Gastrocnemius medialis (tissue), 4 donors: ENCODE measurements at regions not wholly inside any gene's neighbourhood (a gene's known extent, or its start where the extent isn't known, plus 50 kb on each side); places are given as distances from the start of the nearest gene placed in this dataset.
"Not testable (repeated sequence)": the region's sequence is repeated elsewhere in the genome, so short reads cannot be mapped to it uniquely, and the experiment has no call there.

Experiments
- ATAC-seq, 2 donors: fragments of 150-250 bp; one replicate each; pipeline ENCODE4 v1.9.1; 2016
- DNase-seq, 2 donors: peaks; one replicate each; pipeline ENCODE4 v3.0.0-alpha.2; 2019
- H3K27ac ChIP-seq, 4 donors: fragments of 200-600 bp; sonication (generic); 1 replicate in 1 of 4; 2 replicates in 3 of 4; pipeline ENCODE4 v1.5.1; 2016 to 2018; ENCODE audit warnings: mild to moderate bottlenecking in 2 of 4, moderate library complexity in 1 of 4
- H3K27me3 ChIP-seq, 3 donors: fragments of 200-600 bp; sonication (generic) in 2 of 3; 1 replicate in 1 of 3; 2 replicates in 2 of 3; pipeline versions ENCODE4 v1.5.1 to v1.6.0; 2016 to 2019; ENCODE audit warnings: mild to moderate bottlenecking in 1 of 3, moderate library complexity in 1 of 3
- H3K36me3 ChIP-seq, 2 donors: fragments of 200-600 bp; sonication (generic) in 1 of 2; one replicate each; pipeline ENCODE4 v1.5.1; 2017 to 2018
- H3K4me1 ChIP-seq, 2 donors: fragments of 200-600 bp; sonication (generic) in 1 of 2; one replicate each; pipeline ENCODE4 v1.5.1; 2016 to 2017; ENCODE audit warnings: mild to moderate bottlenecking in 2 of 2
- H3K4me3 ChIP-seq, 4 donors: fragments of 200-600 bp; sonication (generic) in 3 of 4; 1 replicate in 1 of 4; 2 replicates in 3 of 4; pipeline ENCODE4 v1.5.1; 2016 to 2019; ENCODE audit warnings: mild to moderate bottlenecking in 2 of 4
- H3K9me3 ChIP-seq, 3 donors: fragments of 200-600 bp; sonication (generic) in 2 of 3; 1 replicate in 1 of 3; 2 replicates in 2 of 3; pipeline ENCODE4 v1.5.1; 2016 to 2019
- POLR2A ChIP-seq, 2 donors: fragments of 450-650 bp; IDR thresholded peaks; one replicate each; pipeline ENCODE4 v1.6.1; 2017; ENCODE audit warnings: antibody characterized with exemption in 2 of 2, mild to moderate bottlenecking in 2 of 2, moderate library complexity in 2 of 2
- in situ Hi-C, 4 donors: fragments of 200-750 bp; cut with MboI; loops; one replicate each; pipeline versions ENCODE4 v1.15.0 to v1.8.0; 2017; ENCODE audit warnings: low sequenced_read_pairs in 4 of 4
- intact Hi-C: fragments of 100-400 bp; cut with DNase I; formaldehyde crosslinking; loops from one replicate; pipeline ENCODE4 v1.15.1; 2023; ENCODE audit warnings: low total_unique reads
- TF ChIP-seq, protein P1 (sequence below), 5 experiments: fragments of 450-650 bp in 3 of 5; fragments of 200-600 bp in 2 of 5; sonication (generic) in 2 of 5; IDR thresholded peaks in 4 of 5; conservative IDR thresholded peaks in 1 of 5; 1 replicate in 4 of 5; 2 replicates in 1 of 5; pipeline ENCODE4 v1.5.1; 2016 to 2019; ENCODE audit warnings: antibody characterized with exemption in 5 of 5, mild to moderate bottlenecking in 3 of 5, moderate library complexity in 3 of 5

DNA sequence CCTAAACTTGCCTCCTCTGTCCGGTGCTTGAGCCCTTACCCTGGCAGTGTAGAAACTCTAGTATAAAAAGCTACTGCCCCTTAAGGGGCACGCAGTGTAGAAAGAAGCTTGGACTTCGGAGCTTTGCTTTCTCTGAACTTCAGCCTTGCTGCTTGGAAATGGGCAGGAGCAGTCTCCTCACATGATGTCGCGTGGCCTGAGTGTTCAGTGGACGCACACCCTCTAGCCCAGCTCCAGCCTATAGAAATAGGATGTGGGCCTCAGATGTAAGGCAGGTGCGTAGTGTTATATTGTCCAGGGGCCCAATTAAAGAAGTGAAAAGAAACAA is 98.2 kb upstream of the PCBD1 start:
- in situ Hi-C loops: no loop called here
- DNase-seq (no peak), ATAC-seq (no peak)
- Histone ChIP-seq H3K9me3 (no peaks in the 10 kb centered on the region), H3K4me1 (peaks cover 0 to 6% of the 10 kb centered on the region in 2 donors), H3K4me3 (no peak overlapping the region), H3K36me3 (no peaks in the 10 kb centered on the region), H3K27me3 (no peaks in the 10 kb centered on the region), H3K27ac (no peak overlapping the region)
- intact Hi-C loops: no loop called here
- no peak for TF ChIP-seq POLR2A (IDR thresholded peaks at IDR 0.05)
- TF ChIP-seq, protein P1, sequence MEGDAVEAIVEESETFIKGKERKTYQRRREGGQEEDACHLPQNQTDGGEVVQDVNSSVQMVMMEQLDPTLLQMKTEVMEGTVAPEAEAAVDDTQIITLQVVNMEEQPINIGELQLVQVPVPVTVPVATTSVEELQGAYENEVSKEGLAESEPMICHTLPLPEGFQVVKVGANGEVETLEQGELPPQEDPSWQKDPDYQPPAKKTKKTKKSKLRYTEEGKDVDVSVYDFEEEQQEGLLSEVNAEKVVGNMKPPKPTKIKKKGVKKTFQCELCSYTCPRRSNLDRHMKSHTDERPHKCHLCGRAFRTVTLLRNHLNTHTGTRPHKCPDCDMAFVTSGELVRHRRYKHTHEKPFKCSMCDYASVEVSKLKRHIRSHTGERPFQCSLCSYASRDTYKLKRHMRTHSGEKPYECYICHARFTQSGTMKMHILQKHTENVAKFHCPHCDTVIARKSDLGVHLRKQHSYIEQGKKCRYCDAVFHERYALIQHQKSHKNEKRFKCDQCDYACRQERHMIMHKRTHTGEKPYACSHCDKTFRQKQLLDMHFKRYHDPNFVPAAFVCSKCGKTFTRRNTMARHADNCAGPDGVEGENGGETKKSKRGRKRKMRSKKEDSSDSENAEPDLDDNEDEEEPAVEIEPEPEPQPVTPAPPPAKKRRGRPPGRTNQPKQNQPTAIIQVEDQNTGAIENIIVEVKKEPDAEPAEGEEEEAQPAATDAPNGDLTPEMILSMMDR (IDR thresholded peaks at IDR 0.05 in 4 of 5, conservative IDR thresholded peaks at IDR 0.05 in 1 of 5): no peak

DNA sequence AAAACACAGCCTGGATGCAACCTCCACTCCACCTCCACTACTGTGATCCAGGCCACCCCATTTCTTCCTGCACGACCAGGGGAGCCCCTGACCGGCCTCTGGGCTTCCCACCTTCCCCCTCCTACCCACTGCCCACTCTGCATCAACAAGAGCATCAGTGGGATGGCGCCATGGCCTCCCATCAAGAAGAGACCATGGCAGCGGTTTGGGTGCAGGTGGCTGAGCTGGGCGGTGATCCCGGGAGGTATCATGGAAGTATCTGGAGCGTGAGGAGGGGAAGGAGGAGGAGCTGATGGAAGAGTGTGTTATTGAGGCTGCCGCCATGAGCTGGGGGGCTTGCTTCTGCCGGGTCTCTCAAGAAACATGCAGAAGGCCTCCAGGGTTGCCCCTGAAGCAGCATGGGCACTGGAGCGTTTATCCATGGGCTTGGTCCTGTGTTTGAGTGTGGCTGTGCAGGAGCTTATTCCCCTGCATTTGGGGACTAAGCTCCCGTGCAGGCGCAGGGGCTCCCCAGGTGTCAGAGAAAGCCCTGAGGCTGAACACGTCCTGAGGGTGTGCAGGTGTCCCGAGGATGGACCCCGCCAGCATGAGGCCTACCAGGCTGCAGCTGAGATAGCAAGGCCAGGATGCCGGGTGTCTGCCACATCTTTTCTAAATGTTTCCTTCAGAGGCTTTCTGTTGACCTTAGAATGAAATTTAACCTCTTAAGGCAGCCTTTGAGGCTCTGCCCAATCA is 99.2 kb upstream of the PCBD1 start:
- Histone ChIP-seq H3K4me1 (peaks cover 0 to 6% of the 10 kb centered on the region in 2 donors), H3K9me3 (no peaks in the 10 kb centered on the region), H3K27me3 (no peaks in the 10 kb centered on the region), H3K27ac (no peak overlapping the region), H3K36me3 (no peaks in the 10 kb centered on the region), H3K4me3 (no peak overlapping the region)
- ATAC-seq (no peak), DNase-seq (no peak)
- in situ Hi-C loops (no loop called here), intact Hi-C loops (no loop called here)
- TF ChIP-seq, protein P1 (IDR thresholded peaks at IDR 0.05 in 4 of 5, conservative IDR thresholded peaks at IDR 0.05 in 1 of 5): no peak
- TF ChIP-seq POLR2A (IDR thresholded peaks at IDR 0.05): no peak

DNA sequence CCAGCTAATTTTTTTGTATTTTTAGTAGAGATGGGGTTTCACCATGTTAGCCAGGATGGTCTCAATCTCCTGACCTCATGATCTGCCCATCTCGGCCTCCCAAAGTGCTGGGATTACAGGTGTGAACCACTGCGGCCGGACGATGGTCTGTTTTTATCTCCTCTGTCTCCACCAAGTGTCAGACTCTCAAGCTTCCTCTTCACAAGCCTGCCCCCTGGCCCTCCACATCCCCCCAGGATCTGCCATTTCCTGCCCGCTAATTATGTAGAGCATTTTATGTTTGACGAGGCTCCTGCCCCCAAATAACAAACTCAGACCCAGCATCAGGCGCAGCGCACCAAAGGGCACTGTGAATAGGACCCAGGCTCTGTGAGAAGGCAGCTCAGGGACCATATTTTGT is 101.8 kb upstream of the PCBD1 start:
- in situ Hi-C loops, ATAC-seq, intact Hi-C loops, H3K27me3 ChIP-seq, H3K4me3 ChIP-seq, H3K4me1 ChIP-seq, H3K9me3 ChIP-seq, H3K36me3 ChIP-seq, H3K27ac ChIP-seq, DNase-seq: not testable (repeated sequence)

DNA sequence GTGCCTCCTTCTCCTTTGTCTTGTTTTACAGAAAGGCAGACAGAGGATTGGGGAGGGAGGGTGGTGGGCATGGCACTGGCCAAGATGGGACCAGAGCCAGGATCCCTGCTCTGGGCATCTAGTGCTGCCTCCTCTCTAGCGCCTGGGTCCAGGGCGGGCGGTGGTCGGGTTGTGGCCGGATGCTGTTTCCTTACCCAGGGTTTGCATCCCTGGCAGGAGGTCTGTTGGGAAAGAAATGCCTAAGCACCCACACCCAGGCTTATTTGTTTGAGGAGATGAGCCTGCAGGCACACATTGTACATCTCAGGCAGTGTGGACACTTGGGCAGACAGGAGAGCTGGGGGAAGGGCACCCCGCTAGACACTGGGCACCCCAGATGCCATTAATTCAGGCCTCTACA is 102.3 kb upstream of the PCBD1 start:
- Histone ChIP-seq H3K9me3 (no peaks in the 10 kb centered on the region), H3K27me3 (no peaks in the 10 kb centered on the region), H3K27ac (no peak overlapping the region), H3K36me3 (no peaks in the 10 kb centered on the region), H3K4me1 (peaks cover 0 to 3% of the 10 kb centered on the region in 2 donors), H3K4me3 (no peak overlapping the region)
- TF ChIP-seq, protein P1 (IDR thresholded peaks at IDR 0.05 in 4 of 5, conservative IDR thresholded peaks at IDR 0.05 in 1 of 5): no peak
- TF ChIP-seq POLR2A (IDR thresholded peaks at IDR 0.05): no peak
- in situ Hi-C loops (no loop called here), intact Hi-C loops (no loop called here)
- DNase-seq (no peak), ATAC-seq (no peak)

DNA sequence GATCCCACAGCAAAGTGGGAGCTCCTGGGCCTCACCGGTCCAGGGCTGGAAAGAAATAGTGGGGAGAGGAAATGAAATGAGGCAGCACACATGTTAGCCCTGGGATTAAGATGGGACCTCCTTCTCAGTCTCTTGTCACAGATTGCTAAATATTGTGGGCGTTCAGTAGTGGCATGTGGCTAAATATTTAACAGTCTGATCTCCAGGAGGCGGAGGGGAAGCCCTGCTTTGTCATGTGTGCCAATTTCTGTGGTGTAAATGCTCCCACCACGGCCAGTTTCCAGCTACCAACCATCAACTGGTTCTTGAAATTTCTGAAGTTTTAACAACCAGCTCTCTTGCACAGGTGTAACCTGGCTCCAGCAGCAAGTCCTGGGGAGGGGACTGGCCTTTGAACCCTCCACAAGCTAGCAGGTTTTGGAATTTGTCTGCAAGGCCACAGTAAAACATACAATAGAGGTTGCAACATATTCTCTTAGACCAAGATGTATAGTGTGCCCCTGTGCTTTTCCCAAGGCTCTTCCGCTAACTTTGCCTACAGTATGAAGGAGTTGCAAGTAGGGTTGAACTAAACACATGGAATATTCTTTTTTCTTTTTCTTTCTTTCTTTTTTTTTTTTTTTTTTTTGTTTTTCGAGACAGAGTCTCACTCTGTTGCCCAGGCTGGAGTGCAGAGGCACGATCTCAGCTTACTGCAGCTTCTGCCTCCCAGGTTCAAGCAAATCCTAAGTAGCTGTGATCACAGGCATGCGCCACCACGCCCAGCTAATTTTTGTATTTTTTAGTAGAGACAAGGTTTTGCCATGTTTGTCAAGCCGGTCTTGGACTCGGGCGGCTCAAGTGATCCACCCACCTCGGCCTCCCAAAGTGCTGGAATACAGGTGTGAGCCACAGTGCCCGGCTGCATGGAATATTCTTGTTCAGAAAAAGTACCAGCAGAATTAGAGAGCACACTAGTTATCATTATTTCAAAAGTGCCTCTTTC is 103.1 kb upstream of the PCBD1 start:
- TF ChIP-seq POLR2A (IDR thresholded peaks at IDR 0.05): no peak
- TF ChIP-seq, protein P1 (IDR thresholded peaks at IDR 0.05 in 4 of 5, conservative IDR thresholded peaks at IDR 0.05 in 1 of 5): no peak
- H3K9me3 ChIP-seq: no peaks in the 10 kb centered on the region
- no peaks in the 10 kb centered on the region for H3K27me3 ChIP-seq
- no peak overlapping the region for H3K27ac ChIP-seq
- no peaks in the 10 kb centered on the region for H3K36me3 ChIP-seq
- intact Hi-C loops (no loop called here), in situ Hi-C loops (no loop called here)
- no peak overlapping the region for H3K4me3 ChIP-seq
- DNase-seq (no peak), ATAC-seq (no peak)
- no peaks in the 10 kb centered on the region for H3K4me1 ChIP-seq
